Body of pancreas (tissue), 4 donors: ENCODE measurements at regions not wholly inside any gene's neighbourhood (a gene's known extent, or its start where the extent isn't known, plus 50 kb on each side); places are given as distances from the start of the nearest gene placed in this dataset.

ENCODE experiments used
- POLR2A ChIP-seq, 3 donors: fragments of 450-650 bp; IDR thresholded peaks; one replicate each; pipeline ENCODE4 v1.6.1; 2016; ENCODE audit warnings: antibody characterized with exemption in 3 of 3, mild to moderate bottlenecking in 2 of 3
- TF ChIP-seq, protein P1 (sequence below), 7 experiments: fragments of 450-650 bp in 4 of 7; fragments of 200-600 bp in 3 of 7; sonication (generic) in 3 of 7; IDR thresholded peaks; one replicate each; pipeline ENCODE4 v1.5.1; 2016 to 2019; ENCODE audit warnings: antibody characterized with exemption in 7 of 7

DNA sequence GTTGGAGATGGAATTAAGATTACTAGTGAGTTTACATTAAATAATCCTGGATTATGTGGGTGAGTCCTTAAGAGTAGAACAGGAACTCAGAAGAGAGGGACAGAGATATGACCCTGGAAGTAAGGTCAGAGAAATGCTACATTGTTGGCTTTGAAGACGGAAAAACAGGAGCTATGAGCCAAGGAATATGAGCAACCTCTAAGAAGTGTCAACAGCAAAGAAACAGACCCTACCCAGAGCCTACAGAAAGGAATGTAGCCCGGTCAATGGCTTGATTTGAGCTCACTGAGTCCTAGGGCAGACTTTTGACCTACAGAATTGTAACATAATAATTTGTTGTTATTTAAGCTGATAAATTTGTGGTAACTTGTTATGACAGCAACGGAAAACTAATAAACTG is 304.9 kb downstream of the IPMK start:
- TF ChIP-seq POLR2A (IDR thresholded peaks at IDR 0.05) = no peak
- TF ChIP-seq, protein P1, sequence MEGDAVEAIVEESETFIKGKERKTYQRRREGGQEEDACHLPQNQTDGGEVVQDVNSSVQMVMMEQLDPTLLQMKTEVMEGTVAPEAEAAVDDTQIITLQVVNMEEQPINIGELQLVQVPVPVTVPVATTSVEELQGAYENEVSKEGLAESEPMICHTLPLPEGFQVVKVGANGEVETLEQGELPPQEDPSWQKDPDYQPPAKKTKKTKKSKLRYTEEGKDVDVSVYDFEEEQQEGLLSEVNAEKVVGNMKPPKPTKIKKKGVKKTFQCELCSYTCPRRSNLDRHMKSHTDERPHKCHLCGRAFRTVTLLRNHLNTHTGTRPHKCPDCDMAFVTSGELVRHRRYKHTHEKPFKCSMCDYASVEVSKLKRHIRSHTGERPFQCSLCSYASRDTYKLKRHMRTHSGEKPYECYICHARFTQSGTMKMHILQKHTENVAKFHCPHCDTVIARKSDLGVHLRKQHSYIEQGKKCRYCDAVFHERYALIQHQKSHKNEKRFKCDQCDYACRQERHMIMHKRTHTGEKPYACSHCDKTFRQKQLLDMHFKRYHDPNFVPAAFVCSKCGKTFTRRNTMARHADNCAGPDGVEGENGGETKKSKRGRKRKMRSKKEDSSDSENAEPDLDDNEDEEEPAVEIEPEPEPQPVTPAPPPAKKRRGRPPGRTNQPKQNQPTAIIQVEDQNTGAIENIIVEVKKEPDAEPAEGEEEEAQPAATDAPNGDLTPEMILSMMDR (IDR thresholded peaks at IDR 0.05) = no peak
